ENCODE measurements at regions not wholly inside any gene's neighbourhood (a gene's known extent, or its start where the extent isn't known, plus 50 kb on each side); places are given as distances from the start of the nearest gene placed in this dataset.

DNA sequence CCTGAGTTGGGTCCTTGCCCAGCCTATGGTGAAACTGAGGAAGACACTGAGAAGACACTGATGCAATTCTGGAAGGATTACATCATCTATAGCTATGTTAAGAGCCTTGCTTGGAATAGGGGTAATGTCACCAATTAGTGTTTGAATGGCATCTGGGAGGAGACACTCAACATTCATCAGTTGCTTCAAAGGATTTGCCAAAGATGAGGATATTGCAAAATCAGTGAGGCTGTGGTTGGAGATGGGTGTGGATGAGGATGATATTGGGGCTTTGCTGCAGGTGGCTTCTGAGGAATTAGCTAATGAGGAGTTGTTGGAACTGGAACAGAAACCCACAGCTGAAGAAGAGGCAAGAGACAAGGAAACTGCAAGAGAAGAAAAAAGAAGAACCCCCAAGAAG lies 146.7 kb upstream of the SP4 start:
- H3K4me3 ChIP-seq (ENCODE audit: low read depth, low read length), result no peak overlapping the region
- TF ChIP-seq, protein P1, sequence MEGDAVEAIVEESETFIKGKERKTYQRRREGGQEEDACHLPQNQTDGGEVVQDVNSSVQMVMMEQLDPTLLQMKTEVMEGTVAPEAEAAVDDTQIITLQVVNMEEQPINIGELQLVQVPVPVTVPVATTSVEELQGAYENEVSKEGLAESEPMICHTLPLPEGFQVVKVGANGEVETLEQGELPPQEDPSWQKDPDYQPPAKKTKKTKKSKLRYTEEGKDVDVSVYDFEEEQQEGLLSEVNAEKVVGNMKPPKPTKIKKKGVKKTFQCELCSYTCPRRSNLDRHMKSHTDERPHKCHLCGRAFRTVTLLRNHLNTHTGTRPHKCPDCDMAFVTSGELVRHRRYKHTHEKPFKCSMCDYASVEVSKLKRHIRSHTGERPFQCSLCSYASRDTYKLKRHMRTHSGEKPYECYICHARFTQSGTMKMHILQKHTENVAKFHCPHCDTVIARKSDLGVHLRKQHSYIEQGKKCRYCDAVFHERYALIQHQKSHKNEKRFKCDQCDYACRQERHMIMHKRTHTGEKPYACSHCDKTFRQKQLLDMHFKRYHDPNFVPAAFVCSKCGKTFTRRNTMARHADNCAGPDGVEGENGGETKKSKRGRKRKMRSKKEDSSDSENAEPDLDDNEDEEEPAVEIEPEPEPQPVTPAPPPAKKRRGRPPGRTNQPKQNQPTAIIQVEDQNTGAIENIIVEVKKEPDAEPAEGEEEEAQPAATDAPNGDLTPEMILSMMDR (IDR thresholded peaks at IDR 0.05; ENCODE audit: low read depth, low read length, missing control alignments), result no peak
- DNase-seq (ENCODE audit: low read depth), result no peak

DNA sequence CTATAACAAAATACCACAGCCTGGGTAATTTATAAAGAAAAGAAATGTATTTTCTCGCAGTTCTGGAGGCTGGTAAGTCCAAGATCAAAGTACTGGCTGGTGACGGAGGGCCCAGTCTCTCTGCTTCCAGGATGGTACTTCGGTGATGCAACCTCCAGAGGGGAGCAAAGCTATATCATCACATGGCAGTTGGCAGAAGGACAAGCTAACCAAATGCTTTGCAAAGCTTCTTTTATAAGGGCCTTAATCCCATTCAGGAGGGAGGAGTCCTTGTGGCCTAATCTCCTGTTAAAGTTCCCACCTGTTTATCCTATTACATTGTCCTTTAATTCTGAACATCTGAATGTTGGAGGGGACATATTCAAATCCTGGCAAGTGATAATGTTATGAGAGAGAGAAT lies 134.1 kb upstream of the SP4 start:
- H3K4me3 ChIP-seq (ENCODE audit: low read depth, low read length), result no peak overlapping the region
- DNase-seq (ENCODE audit: low read depth), result no peak
- TF ChIP-seq, protein P1 (IDR thresholded peaks at IDR 0.05; ENCODE audit: low read depth, low read length, missing control alignments), result no peak

DNA sequence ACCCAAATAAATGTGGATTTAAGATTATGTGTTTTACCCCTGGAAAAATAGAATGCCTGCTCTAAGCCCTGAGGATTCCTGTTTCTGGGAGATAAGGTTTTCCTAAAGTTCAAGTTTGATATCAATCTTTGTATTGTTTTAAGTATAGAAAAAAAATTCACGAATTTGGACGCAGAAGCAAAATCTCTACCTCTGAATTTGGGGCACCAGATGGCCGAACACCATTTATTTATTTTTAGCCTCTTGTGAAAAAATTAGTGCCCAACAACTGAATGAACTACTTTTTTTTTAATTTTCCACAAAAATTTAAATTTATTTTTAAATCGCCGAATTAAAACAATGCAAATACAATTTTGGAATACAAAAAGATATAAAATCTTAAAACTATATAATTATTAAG lies 128.1 kb upstream of the SP4 start:
- DNase-seq (ENCODE audit: low read depth), result no peak
- H3K4me3 ChIP-seq (ENCODE audit: low read depth, low read length), result no peak overlapping the region
- TF ChIP-seq, protein P1 (IDR thresholded peaks at IDR 0.05; ENCODE audit: low read depth, low read length, missing control alignments), result no peak

DNA sequence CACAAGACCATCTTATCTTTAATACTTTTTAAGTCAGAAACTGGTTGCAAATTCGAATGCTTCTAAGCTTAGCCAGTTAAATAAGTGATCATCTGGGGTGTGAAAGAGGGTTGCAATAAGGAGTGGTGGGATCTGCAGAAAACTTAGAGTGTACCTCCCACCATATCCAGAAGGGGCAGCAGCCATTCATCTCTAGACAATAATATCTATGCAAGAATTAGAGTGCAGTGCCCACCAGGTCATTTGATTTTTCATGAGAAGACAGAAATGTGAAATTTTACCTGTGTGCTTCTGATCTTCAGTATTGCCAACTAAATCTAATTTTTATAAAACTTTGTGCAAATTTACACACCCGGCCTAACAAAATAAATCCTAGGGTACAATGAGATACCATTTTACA lies 127.2 kb upstream of the SP4 start:
- H3K4me3 ChIP-seq (ENCODE audit: low read depth, low read length), result no peak overlapping the region
- no peak for DNase-seq (ENCODE audit: low read depth)
- TF ChIP-seq, protein P1 (IDR thresholded peaks at IDR 0.05; ENCODE audit: low read depth, low read length, missing control alignments), result peak; percentile 38

DNA sequence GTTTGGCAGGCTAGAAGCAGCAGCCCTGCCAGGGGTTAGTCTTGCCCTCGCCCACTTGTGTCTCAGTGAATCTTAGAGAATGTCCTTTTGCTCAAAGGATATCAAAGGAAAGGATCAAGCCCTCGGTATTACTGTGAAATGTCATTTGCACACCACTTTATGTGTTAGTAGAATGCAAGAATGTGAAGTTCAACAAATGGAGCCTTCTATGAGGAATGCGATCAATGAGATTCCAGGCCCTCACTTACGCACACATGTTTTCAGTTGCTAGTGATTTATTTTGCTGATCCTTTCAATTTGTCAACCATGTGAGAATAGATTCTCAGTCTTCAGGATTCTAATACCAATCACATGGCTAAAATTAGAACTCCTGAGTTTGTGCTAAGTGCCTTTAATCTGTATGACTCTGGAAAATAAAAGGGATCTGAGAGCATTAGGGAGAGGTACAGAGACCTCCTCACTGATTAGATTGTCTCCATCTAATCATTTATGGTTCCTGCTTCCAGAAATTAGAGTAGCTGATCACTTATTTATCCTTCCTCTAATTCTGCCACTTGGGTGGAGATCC lies 123.0 kb upstream of the SP4 start:
- DNase-seq (ENCODE audit: low read depth), result no peak
- no peak overlapping the region for H3K4me3 ChIP-seq (ENCODE audit: low read depth, low read length)
- TF ChIP-seq, protein P1 (IDR thresholded peaks at IDR 0.05; ENCODE audit: low read depth, low read length, missing control alignments), result no peak

DNA sequence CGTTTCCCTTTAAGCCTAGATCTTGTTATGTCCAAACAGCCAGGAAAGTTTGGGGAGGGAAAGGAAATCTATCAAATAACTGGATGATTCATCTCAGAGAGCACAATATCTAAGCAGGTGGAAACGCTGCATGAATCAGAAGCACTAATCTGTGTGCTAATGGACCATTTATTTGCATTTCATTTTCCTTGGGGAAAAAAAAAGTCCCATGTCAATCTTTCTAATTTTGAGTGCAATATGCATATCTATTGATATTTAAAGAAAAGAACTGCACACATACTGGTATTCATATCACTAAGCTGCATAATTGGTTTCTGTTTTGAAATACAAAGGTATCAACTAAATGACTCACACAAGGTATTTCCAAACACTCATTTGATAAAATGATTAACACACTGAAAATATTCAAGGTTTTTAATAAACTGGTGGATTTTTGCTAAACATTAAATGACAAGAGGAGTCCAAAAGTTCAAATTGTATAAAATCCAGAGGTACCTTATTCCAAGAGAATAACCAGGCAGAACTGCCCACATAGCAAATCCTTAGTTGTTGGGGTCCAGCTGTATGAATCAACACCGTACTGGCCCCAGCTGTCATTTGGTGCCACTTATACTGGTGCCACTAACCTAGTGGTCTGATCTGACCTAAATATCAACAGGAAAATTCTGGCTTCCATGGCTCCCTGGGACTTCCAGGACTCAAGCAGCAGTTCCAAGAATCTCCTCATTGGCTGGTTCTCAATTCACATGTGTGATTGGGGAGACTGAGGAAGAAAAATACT lies 122.2 kb upstream of the SP4 start:
- DNase-seq (ENCODE audit: low read depth), result no peak
- H3K4me3 ChIP-seq (ENCODE audit: low read depth, low read length), result no peak overlapping the region
- TF ChIP-seq, protein P1 (IDR thresholded peaks at IDR 0.05; ENCODE audit: low read depth, low read length, missing control alignments), result no peak

DNA sequence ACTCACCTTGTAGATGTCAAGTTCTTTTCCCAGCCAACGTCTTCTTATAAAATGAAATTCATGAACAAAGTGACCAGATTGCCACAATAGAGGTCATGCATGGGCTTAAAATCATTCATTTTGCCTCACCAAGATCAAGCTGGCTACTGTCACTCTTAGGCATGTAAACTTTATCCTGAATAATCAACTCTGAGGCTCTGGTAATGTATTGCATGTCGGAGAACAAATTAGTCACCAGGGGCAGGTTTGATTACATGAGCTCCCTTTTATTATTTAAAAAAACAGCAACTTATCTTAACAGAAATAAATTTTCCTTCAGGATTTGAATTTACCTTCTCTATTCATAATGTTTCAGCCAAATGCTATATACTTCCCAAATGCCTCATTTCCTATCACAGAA lies 112.9 kb upstream of the SP4 start:
- TF ChIP-seq, protein P1 (IDR thresholded peaks at IDR 0.05; ENCODE audit: low read depth, low read length, missing control alignments), result no peak
- H3K4me3 ChIP-seq (ENCODE audit: low read depth, low read length), result no peak overlapping the region
- DNase-seq (ENCODE audit: low read depth), result no peak

Data from GM12864 (cell line).